GM12891 (cell line): ENCODE measurements at regions not wholly inside any gene's neighbourhood (a gene's known extent, or its start where the extent isn't known, plus 50 kb on each side); places are given as distances from the start of the nearest gene placed in this dataset.
"Not testable (repeated sequence)": the region's sequence is repeated elsewhere in the genome, so short reads cannot be mapped to it uniquely, and the experiment has no call there.

Experiments
- DNase-seq: peaks from one replicate; pipeline ENCODE4 v3.0.0; 2011; ENCODE audit warnings: low spot score; ENCODE audit not compliant: insufficient read length
- FAIRE-seq: peaks from 2 replicates; lab custom pipeline; 2011; peaks lifted over from hg19 to GRCh38; lab: Jason Lieb, UNC
- PAX5 ChIP-seq: IDR thresholded peaks from 2 replicates; pipeline ENCODE4 v1.6.1; 2011; ENCODE audit warnings: low read length, moderate library complexity, mild to moderate bottlenecking; ENCODE audit not compliant: insufficient read depth, severe bottlenecking
- POLR2A ChIP-seq: IDR thresholded peaks from 2 replicates; pipeline ENCODE4 v1.6.1; 2011; ENCODE audit warnings: low read depth, low read length, control low read depth
- POLR2AphosphoS5 ChIP-seq: IDR thresholded peaks from 2 replicates; pipeline ENCODE4 v1.6.1; 2011; ENCODE audit warnings: low read depth, low read length, control low read depth
- POU2F2 ChIP-seq: IDR thresholded peaks from 2 replicates; pipeline ENCODE4 v1.6.1; 2011; ENCODE audit warnings: low read depth, mild to moderate bottlenecking, control low read depth, low read length, moderate library complexity
- SPI1 ChIP-seq: IDR thresholded peaks from 2 replicates; pipeline ENCODE4 v1.6.1; 2011; ENCODE audit warnings: low read depth, low read length, control low read depth
- TAF1 ChIP-seq: IDR thresholded peaks from 2 replicates; pipeline ENCODE4 v1.6.1; 2011; ENCODE audit warnings: low read depth, low read length, control low read depth

DNA sequence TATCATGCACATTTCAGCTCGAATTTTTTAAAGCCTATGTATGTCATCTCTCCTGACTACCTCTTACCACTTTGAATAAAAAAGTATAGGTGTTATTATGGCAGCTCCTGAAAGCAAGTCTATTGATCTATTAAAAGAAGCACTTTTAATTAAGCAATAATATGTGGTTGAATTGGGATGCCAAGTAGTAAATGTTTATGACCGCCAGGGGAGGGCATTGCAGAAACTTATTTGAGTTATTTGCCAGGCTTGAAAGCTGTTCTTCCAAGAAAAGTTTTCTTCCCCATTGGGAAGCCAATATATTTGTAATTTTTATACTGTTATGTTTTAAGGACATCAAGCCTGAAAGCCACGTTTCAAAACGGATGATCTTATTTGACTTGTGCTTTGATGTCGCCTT, 88.1 kb upstream of the SOX21 start:
- no peak for TF ChIP-seq POU2F2
- TF ChIP-seq SPI1, result no peak
- TF ChIP-seq TAF1, result no peak
- TF ChIP-seq POLR2AphosphoS5, result no peak
- no peak for TF ChIP-seq POLR2A
- no peak for TF ChIP-seq PAX5
- FAIRE-seq, result no peak

DNA sequence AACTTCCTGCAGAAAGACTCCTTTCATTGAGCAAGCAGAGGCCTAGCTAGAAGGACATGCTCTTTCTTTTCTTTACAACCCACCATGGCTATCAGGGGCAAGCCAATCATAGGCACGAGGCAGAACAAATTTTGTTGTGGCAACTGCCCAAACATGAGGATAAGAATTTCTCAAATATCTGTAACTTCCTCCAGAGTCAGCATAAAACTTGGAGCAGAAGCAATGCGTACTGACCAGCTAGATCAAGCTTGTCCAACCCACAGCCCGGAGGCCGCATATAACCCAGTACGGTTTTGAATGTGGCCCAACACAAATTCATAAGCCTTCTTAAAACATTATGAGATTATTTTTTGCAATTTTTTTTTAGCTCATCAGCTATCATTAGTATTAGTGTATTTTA, 87.0 kb upstream of the SOX21 start:
- FAIRE-seq (no peak), DNase-seq (no peak)
- no peak for TF ChIP-seq SPI1

More for the DNA sequence above, 88.1 kb upstream of the SOX21 start:
- DNase-seq, result no peak

DNA sequence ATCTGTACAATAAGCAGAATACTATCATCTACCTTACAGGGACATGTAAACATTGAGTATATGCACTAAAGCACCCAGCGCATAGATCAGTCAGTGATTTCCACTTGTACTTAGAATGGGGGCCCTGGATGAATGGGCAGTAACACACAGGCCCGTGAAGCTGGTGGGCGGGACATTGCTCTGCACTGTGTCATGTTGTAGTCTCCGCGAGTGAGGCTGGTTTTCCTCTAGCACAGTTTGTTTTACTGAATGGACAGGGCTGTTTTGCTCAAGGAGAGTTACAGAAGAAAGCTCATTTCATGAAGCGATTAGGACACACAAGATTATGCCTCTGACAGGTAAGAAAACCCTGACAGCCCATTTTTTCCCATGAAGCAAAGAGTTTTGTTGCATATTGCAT, 86.4 kb upstream of the SOX21 start:
- TF ChIP-seq TAF1 (no peak), POLR2AphosphoS5 (no peak), SPI1 (no peak), POU2F2 (no peak)
- FAIRE-seq (no peak), DNase-seq (no peak)

DNA sequence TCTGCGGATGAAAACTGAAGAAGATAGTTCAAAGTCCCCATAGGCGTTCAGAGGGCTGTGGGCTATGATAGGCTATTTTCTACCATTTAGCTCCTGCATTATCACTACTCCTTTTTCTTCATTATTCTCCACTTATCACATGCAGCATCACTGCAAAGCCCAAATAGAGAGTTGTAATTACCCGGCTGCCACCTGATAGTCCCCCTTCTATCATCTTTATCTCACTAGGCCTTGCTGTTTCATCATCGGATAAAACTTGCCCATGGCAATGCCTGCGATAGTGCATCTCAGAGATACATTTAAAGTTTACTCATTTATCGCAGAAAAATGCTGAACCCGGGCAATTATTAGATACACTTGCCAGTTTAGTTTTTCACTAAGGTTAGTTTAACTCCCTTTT, 82.9 kb upstream of the SOX21 start:
- TF ChIP-seq TAF1 (no peak), POLR2AphosphoS5 (no peak), POLR2A (no peak), POU2F2 (no peak), SPI1 (no peak), PAX5 (no peak)
- no peak for FAIRE-seq
- no peak for DNase-seq

DNA sequence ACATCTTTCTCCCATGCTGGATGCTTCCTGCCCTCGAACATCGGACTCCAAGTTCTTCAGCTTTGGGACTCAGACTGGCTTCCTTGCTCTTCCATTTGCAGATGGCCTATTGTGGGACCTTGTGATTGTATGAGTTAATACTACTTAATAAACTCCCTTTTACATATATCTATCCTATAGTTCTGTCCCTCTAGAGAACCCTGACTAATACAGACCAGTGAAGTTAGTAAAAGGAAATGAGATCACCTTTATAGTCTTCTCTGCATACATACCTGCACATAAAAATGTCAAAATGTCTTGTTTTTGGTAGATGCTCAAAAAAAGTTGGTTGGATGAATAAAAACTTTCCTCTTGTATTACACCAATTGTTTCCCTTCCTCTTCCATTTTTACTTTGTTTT, 73.9 kb upstream of the SOX21 start:
- FAIRE-seq, DNase-seq: not testable (repeated sequence)

DNA sequence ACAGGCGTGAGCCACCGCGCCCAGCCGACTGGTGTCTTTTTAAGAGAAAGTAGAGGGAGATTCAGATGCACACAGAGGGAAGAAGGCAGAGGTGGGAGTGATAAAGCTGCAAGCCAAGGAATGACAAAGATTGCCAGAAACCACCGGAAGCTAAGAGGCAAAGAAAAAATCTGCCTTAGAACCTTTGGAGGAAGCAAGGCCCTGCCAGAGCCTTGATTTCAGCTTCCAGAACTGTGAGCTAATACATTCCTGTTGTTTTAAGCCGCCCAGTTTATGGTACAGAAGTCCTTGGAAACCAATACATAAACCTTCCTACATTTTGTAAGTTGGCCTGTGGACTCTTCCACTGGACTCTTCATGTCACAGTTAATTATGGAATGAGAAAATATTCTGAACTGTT, 71.7 kb upstream of the SOX21 start:
- FAIRE-seq, result no peak
- DNase-seq, result no peak
- no peak for TF ChIP-seq PAX5
- no peak for TF ChIP-seq TAF1

DNA sequence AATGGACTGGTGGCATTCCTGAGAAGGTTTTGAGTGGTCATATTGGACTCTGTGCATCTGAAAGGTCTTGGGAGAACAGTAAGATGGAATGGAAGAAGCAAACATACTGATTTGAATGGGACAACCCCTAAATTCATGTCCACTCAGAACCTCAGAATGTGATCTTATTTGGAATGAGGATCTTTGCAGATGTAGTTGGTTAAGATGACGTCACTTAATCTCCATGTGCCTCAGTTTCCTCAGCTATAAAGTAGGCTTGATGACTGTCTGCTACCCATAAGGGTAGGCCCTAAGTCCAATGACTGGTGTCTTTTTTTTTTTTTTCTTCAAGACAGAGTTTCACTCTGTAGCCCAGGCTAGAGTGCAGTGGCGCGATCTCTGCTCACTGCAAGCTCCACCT, 71.1 kb upstream of the SOX21 start:
- FAIRE-seq (no peak), DNase-seq (no peak)
- no peak for TF ChIP-seq POLR2A
- no peak for TF ChIP-seq POU2F2
- TF ChIP-seq TAF1, result no peak
- no peak for TF ChIP-seq PAX5
- TF ChIP-seq POLR2AphosphoS5, result no peak
- no peak for TF ChIP-seq SPI1

DNA sequence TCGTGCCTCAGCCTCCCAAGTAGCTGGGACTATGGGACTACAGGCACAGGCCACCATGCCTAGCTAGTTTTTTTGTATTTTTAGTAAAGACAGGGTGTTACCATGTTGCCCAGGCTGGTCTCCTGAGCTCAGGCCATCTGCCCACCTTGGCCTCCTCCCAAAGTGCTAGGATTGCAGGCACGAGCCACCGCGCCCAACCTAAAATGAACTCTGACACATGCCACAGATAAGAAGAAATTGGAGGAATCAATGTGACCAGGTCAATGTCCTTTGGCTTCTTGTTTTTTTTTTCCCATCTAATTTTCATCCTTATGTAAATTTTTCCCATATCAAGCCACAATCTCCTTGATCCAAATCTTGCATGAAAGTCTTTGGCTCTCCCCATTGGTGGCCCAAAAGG, 68.1 kb upstream of the SOX21 start:
- no peak for TF ChIP-seq PAX5
- no peak for TF ChIP-seq POLR2AphosphoS5
- TF ChIP-seq POU2F2, result no peak
- TF ChIP-seq POLR2A, result no peak
- TF ChIP-seq SPI1, result no peak
- no peak for TF ChIP-seq TAF1
- DNase-seq, result no peak
- no peak for FAIRE-seq

DNA sequence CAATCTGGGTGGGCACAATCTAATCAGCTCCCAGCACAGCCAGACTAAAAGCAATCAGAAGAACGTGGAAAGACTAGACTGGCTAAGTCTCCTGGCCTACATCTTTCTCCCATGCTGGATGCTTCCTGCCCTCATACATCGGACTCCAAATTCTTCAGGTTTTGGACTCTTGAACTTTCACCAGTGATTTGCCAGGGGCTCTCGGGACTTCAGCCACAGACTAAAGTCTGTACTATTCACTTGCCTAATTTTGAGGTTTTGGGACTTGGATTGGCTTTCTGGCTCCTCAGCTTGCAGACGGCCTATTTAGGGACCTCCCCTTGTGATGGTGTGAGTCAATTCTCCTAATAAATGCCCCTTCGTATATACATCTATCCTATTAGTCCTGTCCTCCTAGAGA, 66.6 kb upstream of the SOX21 start:
- DNase-seq (no peak), FAIRE-seq (no peak)
- TF ChIP-seq POLR2AphosphoS5, result no peak
- TF ChIP-seq SPI1, result no peak
- no peak for TF ChIP-seq TAF1
- TF ChIP-seq PAX5, result no peak
- no peak for TF ChIP-seq POLR2A
- no peak for TF ChIP-seq POU2F2

DNA sequence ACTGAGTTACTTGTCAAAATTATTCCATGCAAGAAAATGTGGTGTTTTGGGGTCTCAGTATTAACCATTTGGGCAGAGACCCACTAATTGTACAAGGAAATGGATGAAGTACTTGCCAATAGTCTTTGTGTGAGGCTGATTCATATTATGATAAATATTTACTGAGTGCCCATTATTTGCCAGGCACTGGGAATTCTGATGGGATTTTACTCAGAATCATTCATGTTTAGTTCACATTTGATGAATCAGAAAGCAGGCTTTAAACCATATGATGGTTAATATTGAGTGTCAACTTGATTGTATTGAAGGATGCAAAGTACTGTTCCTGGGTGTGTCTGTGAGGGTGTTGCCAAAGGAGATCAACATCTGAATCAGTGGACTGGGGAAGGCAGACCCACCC, 66.2 kb upstream of the SOX21 start:
- FAIRE-seq (no peak), DNase-seq (no peak)
- TF ChIP-seq TAF1, result no peak
- no peak for TF ChIP-seq POU2F2
- TF ChIP-seq POLR2A, result no peak
- TF ChIP-seq SPI1, result no peak
- no peak for TF ChIP-seq POLR2AphosphoS5

DNA sequence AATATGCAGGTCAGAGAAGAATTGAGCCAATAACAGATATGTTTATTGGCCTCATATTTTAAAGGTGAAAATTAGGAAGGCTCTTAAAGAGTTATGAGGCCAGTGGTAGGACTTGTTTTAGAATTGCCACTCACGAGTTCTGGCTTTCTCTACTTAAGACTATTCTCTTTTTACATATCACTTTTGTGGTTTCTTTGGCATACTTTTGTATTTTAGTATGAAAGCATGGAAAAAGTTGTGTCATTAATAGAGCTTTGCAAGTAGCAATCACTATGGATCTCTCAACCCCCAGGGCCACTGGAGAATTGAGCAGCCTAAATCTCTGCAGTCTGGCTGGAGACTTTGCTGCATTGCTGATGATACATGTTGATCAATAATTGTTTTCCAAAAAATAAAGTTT, 64.6 kb upstream of the SOX21 start:
- FAIRE-seq (no peak), DNase-seq (no peak)
- TF ChIP-seq SPI1 (no peak), POLR2A (no peak), POLR2AphosphoS5 (no peak)

DNA sequence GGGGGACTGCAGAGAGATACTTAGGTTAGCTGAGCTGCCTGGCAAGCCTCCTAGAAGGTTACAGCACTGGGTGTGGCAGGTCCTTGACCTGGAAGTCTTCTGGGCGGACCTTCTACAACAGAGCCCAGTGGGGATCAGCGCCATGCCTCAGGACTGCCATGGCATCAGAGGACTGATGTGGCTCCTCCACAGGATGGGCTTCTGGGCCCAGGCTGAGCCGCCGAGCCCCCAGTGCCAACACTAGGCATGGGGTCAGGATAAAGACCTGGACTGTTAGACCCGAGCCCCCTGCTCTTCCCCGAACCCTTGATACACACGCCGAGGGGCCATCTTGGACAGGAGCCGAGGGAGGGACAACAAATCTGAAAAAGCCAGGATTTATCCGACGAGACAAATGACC, 64.0 kb upstream of the SOX21 start:
- TF ChIP-seq PAX5 (no peak), POLR2A (no peak)
- FAIRE-seq (no peak), DNase-seq (no peak)
